HepG2 (cell line): ENCODE measurements at regions not wholly inside any gene's neighbourhood (a gene's known extent, or its start where the extent isn't known, plus 50 kb on each side); places are given as distances from the start of the nearest gene placed in this dataset.

Experiments
- STAT6 ChIP-seq: sonication (generic); formaldehyde crosslinking; IDR thresholded peaks from 2 replicates; pipeline ENCODE4 v1.4.0; 2020; ENCODE audit warnings: missing genetic modification reagents, mild to moderate bottlenecking, borderline replicate concordance
- ZNF503 ChIP-seq: sonication (generic); formaldehyde crosslinking; IDR thresholded peaks from 2 replicates; pipeline ENCODE4 v1.4.0; 2020; ENCODE audit warnings: missing genetic modification reagents
- TF ChIP-seq, protein P1 (sequence below): sonication (generic); formaldehyde crosslinking; IDR thresholded peaks from 2 replicates; pipeline ENCODE4 v1.4.0; 2020; ENCODE audit warnings: mild to moderate bottlenecking, missing genetic modification reagents
- TF ChIP-seq, protein P2 (sequence below): sonication (generic); formaldehyde crosslinking; IDR thresholded peaks from 2 replicates; pipeline ENCODE4 v1.8.1; 2023; ENCODE audit warnings: mild to moderate bottlenecking, missing genetic modification reagents

- TF ChIP-seq STAT6 (CRISPR knock-in tag) (no peak), ZNF503 (CRISPR knock-in tag) (no peak)
- TF ChIP-seq, protein P1, sequence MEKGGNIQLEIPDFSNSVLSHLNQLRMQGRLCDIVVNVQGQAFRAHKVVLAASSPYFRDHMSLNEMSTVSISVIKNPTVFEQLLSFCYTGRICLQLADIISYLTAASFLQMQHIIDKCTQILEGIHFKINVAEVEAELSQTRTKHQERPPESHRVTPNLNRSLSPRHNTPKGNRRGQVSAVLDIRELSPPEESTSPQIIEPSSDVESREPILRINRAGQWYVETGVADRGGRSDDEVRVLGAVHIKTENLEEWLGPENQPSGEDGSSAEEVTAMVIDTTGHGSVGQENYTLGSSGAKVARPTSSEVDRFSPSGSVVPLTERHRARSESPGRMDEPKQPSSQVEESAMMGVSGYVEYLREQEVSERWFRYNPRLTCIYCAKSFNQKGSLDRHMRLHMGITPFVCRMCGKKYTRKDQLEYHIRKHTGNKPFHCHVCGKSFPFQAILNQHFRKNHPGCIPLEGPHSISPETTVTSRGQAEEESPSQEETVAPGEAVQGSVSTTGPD (CRISPR knock-in tag), result no peak
- TF ChIP-seq, protein P2, sequence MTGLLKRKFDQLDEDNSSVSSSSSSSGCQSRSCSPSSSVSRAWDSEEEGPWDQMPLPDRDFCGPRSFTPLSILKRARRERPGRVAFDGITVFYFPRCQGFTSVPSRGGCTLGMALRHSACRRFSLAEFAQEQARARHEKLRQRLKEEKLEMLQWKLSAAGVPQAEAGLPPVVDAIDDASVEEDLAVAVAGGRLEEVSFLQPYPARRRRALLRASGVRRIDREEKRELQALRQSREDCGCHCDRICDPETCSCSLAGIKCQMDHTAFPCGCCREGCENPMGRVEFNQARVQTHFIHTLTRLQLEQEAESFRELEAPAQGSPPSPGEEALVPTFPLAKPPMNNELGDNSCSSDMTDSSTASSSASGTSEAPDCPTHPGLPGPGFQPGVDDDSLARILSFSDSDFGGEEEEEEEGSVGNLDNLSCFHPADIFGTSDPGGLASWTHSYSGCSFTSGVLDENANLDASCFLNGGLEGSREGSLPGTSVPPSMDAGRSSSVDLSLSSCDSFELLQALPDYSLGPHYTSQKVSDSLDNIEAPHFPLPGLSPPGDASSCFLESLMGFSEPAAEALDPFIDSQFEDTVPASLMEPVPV (CRISPR knock-in tag), result no peak
- TF ChIP-seq, all 625 proteins: peak for 0
Measured at GRCh38 chr11:60629399-60629798, 70.0 kb upstream of the MS4A8 start (continued).
